ENCODE measurements at regions not wholly inside any gene's neighbourhood (a gene's known extent, or its start where the extent isn't known, plus 50 kb on each side); places are given as distances from the start of the nearest gene placed in this dataset.

GRCh38 chr1:192958871-192959270 is 100.3 kb downstream of the UCHL5 start:
- no peaks in the 10 kb centered on the region for H3K9me3 ChIP-seq
- H3K4me1 ChIP-seq, result no peaks in the 10 kb centered on the region
- no peaks in the 10 kb centered on the region for H3K36me3 ChIP-seq
- H3K4me3 ChIP-seq, result no peak overlapping the region
- H3K27me3 ChIP-seq, result no peaks in the 10 kb centered on the region
- intact Hi-C loops (cut with DNase I), result no loop called here
- no peak overlapping the region for H3K27ac ChIP-seq
- TF ChIP-seq POLR2A (IDR thresholded peaks at IDR 0.05) (no peak), CTCF (IDR thresholded peaks at IDR 0.05) (no peak)
- no peak for DNase-seq

- no peaks in the 10 kb centered on the region for H3K4me1 ChIP-seq
- no peaks in the 10 kb centered on the region for H3K9me3 ChIP-seq
- no peak overlapping the region for H3K4me3 ChIP-seq
- H3K36me3 ChIP-seq, result no peaks in the 10 kb centered on the region
- DNase-seq, result no peak
- no peaks in the 10 kb centered on the region for H3K27me3 ChIP-seq
- TF ChIP-seq POLR2A (IDR thresholded peaks at IDR 0.05) (no peak), CTCF (IDR thresholded peaks at IDR 0.05) (no peak)
- H3K27ac ChIP-seq, result no peak overlapping the region
- intact Hi-C loops (cut with DNase I), result no loop called here
Measured at GRCh38 chr1:192959657-192960186, 99.4 kb downstream of the UCHL5 start.

Small RNA genes in the stretch of these regions (small RNA-seq; reads per million reads assigned to genes)
- 0 reads per million in 4 donors for gene RN7SKP126

All from esophagus squamous epithelium (tissue), 5 donors.